ENCODE measurements at regions not wholly inside any gene's neighbourhood (a gene's known extent, or its start where the extent isn't known, plus 50 kb on each side); places are given as distances from the start of the nearest gene placed in this dataset.
"Not testable (repeated sequence)": the region's sequence is repeated elsewhere in the genome, so short reads cannot be mapped to it uniquely, and the experiment has no call there.

GRCh38 chrX:1888305-1888704, 273.4 kb downstream of the ASMT start:
- not testable (repeated sequence) for DNase-seq (ENCODE audit: low spot score in 2 of 2); FAIRE-seq

GRCh38 chrX:1894026-1894294, 279.1 kb downstream of the ASMT start:
- FAIRE-seq (no peak), DNase-seq (ENCODE audit: low spot score in 2 of 2) (no peak)

- DNase-seq (ENCODE audit: low spot score in 2 of 2) (no peak), FAIRE-seq (no peak)
Measured at GRCh38 chrX:1894740-1895139, 279.9 kb downstream of the ASMT start.

- DNase-seq (ENCODE audit: low spot score in 2 of 2) (no peak), FAIRE-seq (no peak)
Measured at GRCh38 chrX:1895583-1895982, 280.7 kb downstream of the ASMT start.

GRCh38 chrX:1899841-1900240, 285.0 kb downstream of the ASMT start:
- FAIRE-seq = no peak
- no peak for DNase-seq (ENCODE audit: low spot score in 2 of 2)

- FAIRE-seq = no peak
- DNase-seq (ENCODE audit: low spot score in 2 of 2) = no peak
Measured at GRCh38 chrX:1902901-1903235, 288.0 kb downstream of the ASMT start.

GRCh38 chrX:1903236-1903935, 288.5 kb downstream of the ASMT start:
- no peak for DNase-seq (ENCODE audit: low spot score in 2 of 2)
- FAIRE-seq = no peak

- DNase-seq (ENCODE audit: low spot score in 2 of 2) (no peak), FAIRE-seq (no peak)
Measured at GRCh38 chrX:1904663-1905218, 289.9 kb downstream of the ASMT start.

GRCh38 chrX:1906028-1906427, 291.2 kb downstream of the ASMT start:
- no peak for DNase-seq (ENCODE audit: low spot score in 2 of 2)

GRCh38 chrX:1908996-1909395, 294.1 kb downstream of the ASMT start:
- not testable (repeated sequence) for DNase-seq (ENCODE audit: low spot score in 2 of 2)

More at GRCh38 chrX:1906028-1906427, 291.2 kb downstream of the ASMT start:
- FAIRE-seq = no peak

GRCh38 chrX:1909419-1910206, 294.8 kb downstream of the ASMT start:
- FAIRE-seq = no peak

More at GRCh38 chrX:1908996-1909395, 294.1 kb downstream of the ASMT start:
- not testable (repeated sequence) for FAIRE-seq

GRCh38 chrX:1910207-1910470, 295.3 kb downstream of the ASMT start:
- FAIRE-seq = no peak
- DNase-seq (ENCODE audit: low spot score in 2 of 2) = no peak

More at GRCh38 chrX:1909419-1910206, 294.8 kb downstream of the ASMT start:
- DNase-seq (ENCODE audit: low spot score in 2 of 2) = no peak

GRCh38 chrX:1911401-1912128, 296.7 kb downstream of the ASMT start:
- DNase-seq (ENCODE audit: low spot score in 2 of 2) = no peak
- no peak for FAIRE-seq

GRCh38 chrX:1912193-1912592, 297.3 kb downstream of the ASMT start:
- FAIRE-seq (no peak), DNase-seq (ENCODE audit: low spot score in 2 of 2) (no peak)

GRCh38 chrX:1914606-1915365, 299.9 kb downstream of the ASMT start:
- FAIRE-seq = no peak
- DNase-seq (ENCODE audit: low spot score in 2 of 2) = no peak

GRCh38 chrX:1918780-1919179, 303.9 kb downstream of the ASMT start:
- DNase-seq (ENCODE audit: low spot score in 2 of 2) (no peak), FAIRE-seq (no peak)

GRCh38 chrX:1925053-1925481, 310.2 kb downstream of the ASMT start:
- DNase-seq (ENCODE audit: low spot score in 2 of 2) = no peak

GRCh38 chrX:1928805-1929204, 313.9 kb downstream of the ASMT start:
- DNase-seq (ENCODE audit: low spot score in 2 of 2) = no peak
- no peak for FAIRE-seq

More at GRCh38 chrX:1925053-1925481, 310.2 kb downstream of the ASMT start:
- no peak for FAIRE-seq

- no peak for FAIRE-seq
- peak in 1 of 2 donors; percentile 17 for DNase-seq (ENCODE audit: low spot score in 2 of 2)
Measured at GRCh38 chrX:1932231-1932630, 317.4 kb downstream of the ASMT start.

GRCh38 chrX:1933964-1934363, 319.1 kb downstream of the ASMT start:
- no peak for DNase-seq (ENCODE audit: low spot score in 2 of 2)
- no peak for FAIRE-seq

- FAIRE-seq = no peak
- DNase-seq (ENCODE audit: low spot score in 2 of 2) = no peak
Measured at GRCh38 chrX:1935805-1936204, 320.9 kb downstream of the ASMT start.
